ENCODE measurements at regions not wholly inside any gene's neighbourhood (a gene's known extent, or its start where the extent isn't known, plus 50 kb on each side); places are given as distances from the start of the nearest gene placed in this dataset.

GRCh38 chr9:1434052-1434767 lies 384.1 kb downstream of the DMRT2 start:
- DNase-seq, result no peak

- no peak for DNase-seq
Measured at GRCh38 chr9:1434811-1435210, 384.7 kb downstream of the DMRT2 start.

GRCh38 chr9:1440256-1440655 lies 390.1 kb downstream of the DMRT2 start:
- no peak for DNase-seq

- DNase-seq, result no peak
Measured at GRCh38 chr9:1442105-1442504, 391.9 kb downstream of the DMRT2 start.

- DNase-seq, result no peak
Measured at GRCh38 chr9:1443450-1443849, 393.3 kb downstream of the DMRT2 start.

- no peak for DNase-seq
Measured at GRCh38 chr9:1446671-1447070, 396.5 kb downstream of the DMRT2 start.

- no peak for DNase-seq
Measured at GRCh38 chr9:1453636-1454035, 403.5 kb downstream of the DMRT2 start.

GRCh38 chr9:1454211-1454610 lies 404.1 kb downstream of the DMRT2 start:
- DNase-seq, result no peak

- DNase-seq, result no peak
Measured at GRCh38 chr9:1454616-1455347, 404.6 kb downstream of the DMRT2 start.

GRCh38 chr9:1455766-1456165 lies 405.6 kb downstream of the DMRT2 start:
- DNase-seq, result no peak

- DNase-seq, result no peak
Measured at GRCh38 chr9:1456301-1457024, 406.3 kb downstream of the DMRT2 start.

GRCh38 chr9:1457460-1457859 lies 407.3 kb downstream of the DMRT2 start:
- no peak for DNase-seq

- DNase-seq, result peak; percentile 3
Measured at GRCh38 chr9:1458503-1458902, 408.3 kb downstream of the DMRT2 start.

GRCh38 chr9:1460143-1460769 lies 410.1 kb downstream of the DMRT2 start:
- DNase-seq, result no peak

GRCh38 chr9:1461812-1462211 lies 411.7 kb downstream of the DMRT2 start:
- DNase-seq, result no peak

- DNase-seq, result no peak
Measured at GRCh38 chr9:1462626-1463308, 412.6 kb downstream of the DMRT2 start.

- no peak for DNase-seq
Measured at GRCh38 chr9:1469996-1470395, 419.8 kb downstream of the DMRT2 start.

GRCh38 chr9:1473956-1474634 lies 423.9 kb downstream of the DMRT2 start:
- DNase-seq, result no peak

GRCh38 chr9:1474671-1475070 lies 424.5 kb downstream of the DMRT2 start:
- no peak for DNase-seq

- DNase-seq, result no peak
Measured at GRCh38 chr9:1490341-1491232, 440.4 kb downstream of the DMRT2 start.

GRCh38 chr9:1492156-1492555 lies 442.0 kb downstream of the DMRT2 start:
- DNase-seq, result no peak
